ENCODE measurements at regions not wholly inside any gene's neighbourhood (a gene's known extent, or its start where the extent isn't known, plus 50 kb on each side); places are given as distances from the start of the nearest gene placed in this dataset.
"Not testable (repeated sequence)": the region's sequence is repeated elsewhere in the genome, so short reads cannot be mapped to it uniquely, and the experiment has no call there.

- DNase-seq: no peak
Measured at GRCh38 chr4:1558205-1558604, 125.9 kb downstream of the FAM53A start.

- DNase-seq: no peak
Measured at GRCh38 chr4:1557221-1557597, 126.9 kb downstream of the FAM53A start.

GRCh38 chr4:1556541-1557220, 127.4 kb downstream of the FAM53A start:
- DNase-seq: no peak

GRCh38 chr4:1554876-1555265, 129.2 kb downstream of the FAM53A start:
- no peak for DNase-seq

- DNase-seq: no peak
Measured at GRCh38 chr4:1554246-1554875, 129.8 kb downstream of the FAM53A start.

DNA sequence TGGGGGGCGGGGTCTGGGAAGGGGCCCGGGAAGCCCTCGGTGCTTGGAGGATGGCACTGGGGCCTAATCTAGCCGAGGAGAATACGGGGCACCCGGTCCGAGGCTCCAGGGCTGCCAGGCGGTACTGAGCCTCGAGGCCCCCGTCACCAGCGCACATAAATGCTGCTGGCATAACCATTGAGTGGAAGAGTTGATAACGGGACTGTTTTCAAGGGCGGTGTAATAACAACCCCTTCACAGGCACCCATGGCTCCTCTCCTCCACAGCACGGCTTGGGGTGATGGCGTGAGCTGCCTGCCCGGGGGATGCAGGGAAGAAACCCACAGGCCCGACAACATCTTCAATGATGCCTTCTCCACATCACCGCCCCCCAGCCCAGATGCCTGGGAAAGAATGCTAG, 130.7 kb downstream of the FAM53A start:
- DNase-seq: no peak

GRCh38 chr4:1552451-1552850, 131.7 kb downstream of the FAM53A start:
- no peak for DNase-seq

- no peak for DNase-seq
Measured at GRCh38 chr4:1551211-1551610, 132.9 kb downstream of the FAM53A start.

GRCh38 chr4:1550122-1551070, 133.7 kb downstream of the FAM53A start:
- no peak for DNase-seq

GRCh38 chr4:1549638-1550035, 134.5 kb downstream of the FAM53A start:
- DNase-seq: no peak

- DNase-seq: peak; percentile 40
Measured at GRCh38 chr4:1548827-1549637, 135.1 kb downstream of the FAM53A start.

DNA sequence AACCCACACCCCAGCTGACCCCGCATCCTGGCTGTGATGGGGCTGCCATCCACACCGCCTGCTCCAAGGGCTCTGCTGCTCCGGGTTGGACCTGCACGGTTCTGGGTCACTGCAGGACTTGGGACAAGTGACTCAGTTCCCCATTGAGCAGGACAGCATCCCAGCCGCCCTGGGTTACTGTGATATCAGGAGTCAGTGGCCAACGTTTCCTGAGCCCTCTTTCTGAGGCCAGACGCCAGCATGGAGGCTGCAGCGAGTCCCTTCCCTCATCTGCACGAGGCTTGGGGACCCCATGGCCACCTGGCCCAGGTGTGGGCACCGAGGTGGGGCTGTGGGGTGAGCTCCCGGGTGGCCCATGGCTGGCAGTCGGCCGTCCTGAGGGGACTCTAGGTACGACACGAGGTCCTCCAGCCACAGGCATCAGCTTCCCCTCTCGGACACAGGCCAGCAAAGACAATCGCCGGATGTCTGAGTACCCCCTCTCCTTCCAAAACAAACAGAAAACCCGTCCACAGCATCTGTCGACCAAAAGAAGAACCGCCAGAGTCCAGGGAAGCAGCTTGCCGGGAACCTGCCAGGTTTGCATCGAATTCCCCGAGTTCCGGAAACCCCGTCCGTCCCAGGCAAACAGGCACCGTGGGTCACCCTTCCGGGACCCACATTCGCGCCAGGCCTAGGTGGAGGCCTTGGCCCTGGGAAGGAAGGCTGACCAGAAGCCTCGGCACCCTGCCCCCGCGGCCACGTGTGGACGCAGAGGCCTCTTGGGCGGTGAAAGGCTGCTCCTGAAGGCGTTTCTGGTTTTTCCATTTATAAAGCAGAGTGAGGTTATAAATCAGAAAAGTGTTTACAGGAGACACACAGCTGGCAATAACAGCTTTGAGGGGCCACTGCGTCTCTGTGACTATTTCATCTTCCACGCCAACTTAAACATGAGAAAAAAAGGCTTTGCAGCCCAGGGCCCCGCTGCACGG, 136.0 kb downstream of the FAM53A start:
- DNase-seq: no peak

GRCh38 chr4:1547131-1547855, 136.8 kb downstream of the FAM53A start:
- DNase-seq: no peak

- peak; percentile 42 for DNase-seq
Measured at GRCh38 chr4:1544861-1545281, 138.6 kb upstream of the NKX1-1 start.

DNA sequence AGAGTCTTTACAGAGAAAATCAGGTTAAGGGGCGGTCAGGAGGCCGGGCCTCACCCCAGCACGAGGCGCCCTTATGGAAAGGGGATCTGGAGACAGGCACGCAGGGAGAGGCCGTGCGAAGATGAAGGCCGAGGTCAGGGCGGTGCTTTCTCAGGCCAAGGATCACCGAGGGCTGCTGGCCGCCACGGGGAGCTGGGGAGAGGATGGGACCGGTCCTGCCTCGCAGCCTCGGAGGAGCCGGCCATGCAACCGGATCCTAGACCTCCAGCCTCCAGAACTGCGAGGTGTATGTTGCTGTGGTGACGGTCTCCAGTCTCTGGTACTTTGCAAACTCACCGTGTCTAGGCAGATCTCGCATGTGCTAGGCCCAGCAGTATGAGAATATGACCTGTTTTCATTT, 138.2 kb upstream of the NKX1-1 start:
- not testable (repeated sequence) for DNase-seq

DNA sequence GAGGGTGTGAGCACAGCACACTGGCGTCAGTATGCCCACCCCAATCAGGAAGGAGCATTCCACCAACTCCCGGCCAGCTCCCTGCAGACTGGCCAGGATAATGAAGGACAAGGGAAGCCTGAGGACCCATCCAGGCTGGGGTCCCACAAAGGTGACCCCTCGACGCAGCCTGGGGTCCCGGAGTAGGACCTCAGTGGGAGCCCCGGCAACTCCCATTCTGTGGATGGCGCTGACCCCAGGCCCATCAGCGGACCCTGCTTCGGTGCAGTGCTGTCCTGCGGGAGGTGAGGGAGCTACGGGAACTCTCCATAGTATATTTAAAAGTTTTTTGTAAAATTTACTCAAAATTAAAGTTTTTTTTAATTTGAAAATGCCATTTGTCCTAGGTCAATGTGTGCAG, 137.7 kb upstream of the NKX1-1 start:
- no peak for DNase-seq

DNA sequence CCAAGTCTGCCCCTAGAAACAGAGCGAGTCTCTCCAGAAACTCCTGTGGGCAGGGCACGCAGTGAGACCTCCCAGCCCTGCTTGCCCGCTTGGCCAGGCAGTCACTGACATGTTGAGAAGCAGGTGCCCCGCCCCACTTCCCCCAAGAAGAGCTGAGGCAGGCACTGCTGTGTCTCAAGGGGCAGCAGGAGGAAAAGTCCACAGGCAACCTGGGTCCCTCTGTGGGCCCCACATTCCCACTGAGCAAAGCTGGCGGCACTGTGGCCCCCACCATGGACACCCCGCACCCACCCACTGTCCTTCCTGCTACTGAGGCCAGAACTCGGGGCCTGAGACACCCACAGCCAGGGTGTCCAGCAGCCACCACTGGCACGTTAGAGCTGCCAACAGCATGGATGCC, 137.3 kb upstream of the NKX1-1 start:
- no peak for DNase-seq

GRCh38 chr4:1542516-1543320, 136.5 kb upstream of the NKX1-1 start:
- DNase-seq: no peak

DNA sequence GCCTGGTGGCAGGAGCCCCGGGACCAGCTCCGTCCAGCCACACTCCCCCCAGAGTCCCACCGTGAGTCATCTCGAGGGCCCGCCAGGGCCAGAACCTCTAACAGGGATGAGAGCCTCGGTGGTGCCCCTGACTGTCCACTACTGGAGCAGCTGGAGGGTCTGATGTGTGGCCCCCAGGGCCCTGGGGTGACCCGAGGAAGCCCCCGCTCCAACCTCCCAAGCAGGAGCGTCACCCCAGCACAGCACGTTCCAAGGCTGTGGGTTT, 135.9 kb upstream of the NKX1-1 start:
- no peak for DNase-seq
